GM23248 (cell line): ENCODE measurements at regions not wholly inside any gene's neighbourhood (a gene's known extent, or its start where the extent isn't known, plus 50 kb on each side); places are given as distances from the start of the nearest gene placed in this dataset.

Source experiments
- DNase-seq: peaks from one replicate; pipeline ENCODE4 v3.0.0-alpha.2; 2015
- H2AFZ ChIP-seq: fragments of 200-600 bp; sonication (generic); 2 replicates; pipeline ENCODE4 v1.6.1; 2016; ENCODE audit warnings: antibody characterized with exemption
- H3F3A ChIP-seq: fragments of 200-600 bp; sonication (generic); 2 replicates; pipeline ENCODE4 v1.6.1; 2016; ENCODE audit warnings: mild to moderate bottlenecking, antibody characterized with exemption, mixed run types; ENCODE audit not compliant: insufficient read depth
- H3K27ac ChIP-seq: fragments of 200-600 bp; sonication (generic); 2 replicates; pipeline ENCODE4 v1.5.1; 2016; ENCODE audit warnings: mild to moderate bottlenecking
- H3K27me3 ChIP-seq: fragments of 200-600 bp; sonication (generic); replicated peaks from 2 replicates; pipeline ENCODE4 v1.6.1; 2016; ENCODE audit warnings: mild to moderate bottlenecking; ENCODE audit not compliant: insufficient read depth
- H3K36me3 ChIP-seq: fragments of 200-600 bp; sonication (generic); 2 replicates; pipeline ENCODE4 v1.6.1; 2016; ENCODE audit warnings: low read depth, mild to moderate bottlenecking
- H3K4me1 ChIP-seq: fragments of 200-600 bp; sonication (generic); 2 replicates; pipeline ENCODE4 v1.6.1; 2016; ENCODE audit warnings: mild to moderate bottlenecking; ENCODE audit not compliant: insufficient read depth
- H3K4me2 ChIP-seq: fragments of 200-600 bp; sonication (generic); one replicate; pipeline ENCODE4 v1.6.1; 2016; ENCODE audit warnings: mild to moderate bottlenecking; ENCODE audit not compliant: unreplicated experiment
- H3K4me3 ChIP-seq: fragments of 200-600 bp; sonication (generic); 2 replicates; pipeline ENCODE4 v1.5.1; 2016; ENCODE audit warnings: mild to moderate bottlenecking
- H3K79me2 ChIP-seq: fragments of 200-600 bp; sonication (generic); 2 replicates; pipeline ENCODE4 v1.6.1; 2016; ENCODE audit warnings: mild to moderate bottlenecking; ENCODE audit not compliant: insufficient read depth
- H3K9ac ChIP-seq: fragments of 200-600 bp; sonication (generic); 2 replicates; pipeline ENCODE4 v1.6.1; 2016; ENCODE audit warnings: mild to moderate bottlenecking
- H3K9me2 ChIP-seq: fragments of 200-600 bp; sonication (generic); 2 replicates; pipeline ENCODE4 v1.6.1; 2016; ENCODE audit warnings: mixed run types, mild to moderate bottlenecking, moderate library complexity; ENCODE audit not compliant: insufficient read depth
- H3K9me3 ChIP-seq: fragments of 200-600 bp; sonication (generic); one replicate; pipeline ENCODE4 v1.6.1; 2017; ENCODE audit warnings: low read depth
- H4K20me1 ChIP-seq: fragments of 200-600 bp; sonication (generic); 2 replicates; pipeline ENCODE4 v1.6.0; 2016; ENCODE audit not compliant: insufficient read depth
- EZH2 ChIP-seq: fragments of 200-600 bp; sonication (generic); IDR thresholded peaks from 2 replicates; pipeline ENCODE4 v1.6.1; 2018; ENCODE audit warnings: antibody characterized with exemption, mild to moderate bottlenecking; ENCODE audit not compliant: insufficient read depth, poor library complexity, severe bottlenecking
- EZH2phosphoT487 ChIP-seq: fragments of 200-600 bp; sonication (generic); IDR thresholded peaks from 2 replicates; pipeline ENCODE4 v1.6.1; 2018; ENCODE audit warnings: antibody characterized with exemption, moderate library complexity, mild to moderate bottlenecking, low read depth; ENCODE audit not compliant: insufficient read depth
- WGBS, 2 experiments: methylation state at CpG; one replicate each; pipeline ENCODE4 v1.1.6; 2015 to 2017; ENCODE audit warnings: low lambda C conversion rate in 2 of 2, low coverage in 1 of 2; ENCODE audit errors: missing lambda C conversion rate in 2 of 2; 5-methylcytosine and 5-hydroxymethylcytosine counted together
- in situ Hi-C: fragments of 300-500 bp; cut with MboI; formaldehyde crosslinking; loops from 2 replicates; pipeline ENCODE4 v1.15.0; 2020

GRCh38 chr4:111013846-111014245 lies 391.0 kb upstream of the PITX2 start:
- no peak overlapping the region for H2AFZ ChIP-seq
- no peaks in the 10 kb centered on the region for H3K79me2 ChIP-seq
- H3K27me3 ChIP-seq, result no peaks in the 10 kb centered on the region
- 76 to 80% methylated on average over 7 of the region's 7 CpGs for WGBS, 2 experiments
- no peak overlapping the region for H3K4me3 ChIP-seq
- no peaks in the 10 kb centered on the region for H3K9me2 ChIP-seq
- no peak overlapping the region for H3K27ac ChIP-seq
- no peak overlapping the region for H3K9ac ChIP-seq
- no peaks in the 10 kb centered on the region for H3K36me3 ChIP-seq
- in situ Hi-C loops, result no loop called here
- no peaks in the 10 kb centered on the region; the same call in 1 of the 2 replicates for H4K20me1 ChIP-seq
- H3K4me2 ChIP-seq, result no peak overlapping the region
- no peak for TF ChIP-seq EZH2
- no peak for TF ChIP-seq EZH2phosphoT487
- no peaks in the 10 kb centered on the region for H3F3A ChIP-seq
- DNase-seq, result no peak
- no peaks in the 10 kb centered on the region for H3K4me1 ChIP-seq
- H3K9me3 ChIP-seq, result no peaks in the 10 kb centered on the region

- Histone ChIP-seq H3K9me2 (no peaks in the 10 kb centered on the region), H3K4me2 (no peak overlapping the region), H3K79me2 (no peaks in the 10 kb centered on the region), H3K4me3 (no peak overlapping the region), H3K27ac (no peak overlapping the region), H3K27me3 (no peaks in the 10 kb centered on the region), H2AFZ (0 out of 2 replicates have a peak overlapping the region, but pooled peaks have one; percentile 22), H3K9ac (no peak overlapping the region), H3F3A (no peaks in the 10 kb centered on the region), H3K9me3 (no peaks in the 10 kb centered on the region), H3K4me1 (no peaks in the 10 kb centered on the region), H3K36me3 (no peaks in the 10 kb centered on the region), H4K20me1 (no peaks in the 10 kb centered on the region; the same call in 1 of the 2 replicates)
- in situ Hi-C loops, result no loop called here
- WGBS, 2 experiments, result 85 to 94% methylated on average over 1 of the region's 1 CpG
- TF ChIP-seq EZH2phosphoT487 (no peak), EZH2 (no peak)
- no peak for DNase-seq
Observed at GRCh38 chr4:111014537-111014936, 391.7 kb upstream of the PITX2 start.

GRCh38 chr4:111016416-111016815 lies 393.5 kb upstream of the PITX2 start:
- Histone ChIP-seq H2AFZ (no peak overlapping the region), H3K9ac (no peak overlapping the region), H3K79me2 (no peaks in the 10 kb centered on the region), H3K27me3 (no peaks in the 10 kb centered on the region), H3K9me3 (no peaks in the 10 kb centered on the region), H3F3A (no peaks in the 10 kb centered on the region), H4K20me1 (no peaks in the 10 kb centered on the region; the same call in 1 of the 2 replicates), H3K4me1 (no peaks in the 10 kb centered on the region), H3K36me3 (no peaks in the 10 kb centered on the region), H3K27ac (no peak overlapping the region), H3K4me3 (no peak overlapping the region), H3K9me2 (no peaks in the 10 kb centered on the region), H3K4me2 (no peak overlapping the region)
- in situ Hi-C loops, result no loop called here
- no peak for TF ChIP-seq EZH2
- TF ChIP-seq EZH2phosphoT487, result no peak
- no peak for DNase-seq

- WGBS, 2 experiments, result 59 to 68% methylated on average over 4 of the region's 4 CpGs
- in situ Hi-C loops, result no loop called here
- H3K27ac ChIP-seq, result no peak overlapping the region
- no peak overlapping the region for H3K4me2 ChIP-seq
- no peaks in the 10 kb centered on the region for H3K9me3 ChIP-seq
- H3F3A ChIP-seq, result no peaks in the 10 kb centered on the region
- no peak overlapping the region for H3K9ac ChIP-seq
- no peaks in the 10 kb centered on the region for H3K27me3 ChIP-seq
- no peak overlapping the region for H2AFZ ChIP-seq
- no peak overlapping the region for H3K4me3 ChIP-seq
- no peaks in the 10 kb centered on the region; the same call in 1 of the 2 replicates for H4K20me1 ChIP-seq
- H3K79me2 ChIP-seq, result no peaks in the 10 kb centered on the region
- TF ChIP-seq EZH2 (no peak), EZH2phosphoT487 (no peak)
- no peaks in the 10 kb centered on the region for H3K9me2 ChIP-seq
- no peak for DNase-seq
- no peaks in the 10 kb centered on the region for H3K4me1 ChIP-seq
- H3K36me3 ChIP-seq, result no peaks in the 10 kb centered on the region
Observed at GRCh38 chr4:111018216-111018615, 395.3 kb upstream of the PITX2 start.

GRCh38 chr4:111020476-111020875 lies 397.6 kb upstream of the PITX2 start:
- no peak for TF ChIP-seq EZH2phosphoT487
- no peak for TF ChIP-seq EZH2
- H3K27me3 ChIP-seq, result no peaks in the 10 kb centered on the region
- H4K20me1 ChIP-seq, result no peaks in the 10 kb centered on the region
- no peak for DNase-seq
- H3K4me3 ChIP-seq, result no peak overlapping the region
- H3K9me2 ChIP-seq, result no peaks in the 10 kb centered on the region
- H3K36me3 ChIP-seq, result no peaks in the 10 kb centered on the region
- H3K9ac ChIP-seq, result no peak overlapping the region
- H3K79me2 ChIP-seq, result no peaks in the 10 kb centered on the region
- WGBS, 2 experiments, result 20 to 33% methylated on average over 1 of the region's 1 CpG
- no peak overlapping the region for H2AFZ ChIP-seq
- no peaks in the 10 kb centered on the region for H3K4me1 ChIP-seq
- in situ Hi-C loops, result no loop called here
- no peak overlapping the region for H3K4me2 ChIP-seq
- no peak overlapping the region for H3K27ac ChIP-seq
- no peaks in the 10 kb centered on the region for H3K9me3 ChIP-seq
- H3F3A ChIP-seq, result no peaks in the 10 kb centered on the region
